ENCODE measurements at regions not wholly inside any gene's neighbourhood (a gene's known extent, or its start where the extent isn't known, plus 50 kb on each side); places are given as distances from the start of the nearest gene placed in this dataset.

DNA sequence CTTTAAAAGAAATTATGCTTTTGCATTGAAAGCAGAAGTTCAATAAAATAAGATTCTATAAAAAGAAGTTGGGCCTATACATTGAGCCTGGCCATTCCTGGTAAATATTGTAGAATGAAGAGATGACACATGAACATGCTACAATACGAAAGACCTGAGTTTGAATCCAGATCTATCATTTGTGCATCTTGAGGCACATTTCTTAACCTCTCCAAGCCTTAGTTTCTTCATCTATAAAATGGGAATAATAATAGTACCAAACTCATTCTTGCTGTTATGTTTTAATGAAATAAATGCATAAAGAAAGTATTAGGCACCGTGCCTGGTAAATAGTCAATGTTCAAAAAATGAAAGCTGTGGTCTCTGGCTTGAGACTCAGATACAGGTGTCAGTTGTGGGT is 76.9 kb upstream of the PHACTR2 start:
- H3K27me3 ChIP-seq (ENCODE audit: control insufficient read depth in 1 of 2, insufficient read depth in 2 of 2, low read length in 2 of 2), result no peaks in the 10 kb centered on the region
- intact Hi-C loops (cut with DNase I, micrococcal nuclease), result no loop called here
- Mint-ChIP-seq H3K27me3 (no peaks in the 10 kb centered on the region), H3K27ac (no peak overlapping the region), H3K4me3 (no peak overlapping the region), H3K36me3 (ENCODE audit: low read depth) (no peaks in the 10 kb centered on the region), H3K4me1 (ENCODE audit: low read depth) (peaks cover 18% of the 10 kb centered on the region), H3K9me3 (no peaks in the 10 kb centered on the region)
- H3K36me3 ChIP-seq (ENCODE audit: insufficient read depth, low read length), result no peaks in the 10 kb centered on the region
- ChIA-PET POLR2A (no interaction called here), CTCF (interaction anchor here (0.8 kb wide), 1 partner anchor 26 kb away, joined by 3 read pairs; no protein-coding TSS in a partner anchor)
- no peak for DNase-seq
- H3K4me3 ChIP-seq (ENCODE audit: low read length), result no peak overlapping the region
- no peak for ATAC-seq (ENCODE audit: poor library complexity)
- no peak overlapping the region for H3K27ac ChIP-seq (ENCODE audit: low read depth in 1 of 2, low read length in 2 of 2)
- TF ChIP-seq, protein P1, sequence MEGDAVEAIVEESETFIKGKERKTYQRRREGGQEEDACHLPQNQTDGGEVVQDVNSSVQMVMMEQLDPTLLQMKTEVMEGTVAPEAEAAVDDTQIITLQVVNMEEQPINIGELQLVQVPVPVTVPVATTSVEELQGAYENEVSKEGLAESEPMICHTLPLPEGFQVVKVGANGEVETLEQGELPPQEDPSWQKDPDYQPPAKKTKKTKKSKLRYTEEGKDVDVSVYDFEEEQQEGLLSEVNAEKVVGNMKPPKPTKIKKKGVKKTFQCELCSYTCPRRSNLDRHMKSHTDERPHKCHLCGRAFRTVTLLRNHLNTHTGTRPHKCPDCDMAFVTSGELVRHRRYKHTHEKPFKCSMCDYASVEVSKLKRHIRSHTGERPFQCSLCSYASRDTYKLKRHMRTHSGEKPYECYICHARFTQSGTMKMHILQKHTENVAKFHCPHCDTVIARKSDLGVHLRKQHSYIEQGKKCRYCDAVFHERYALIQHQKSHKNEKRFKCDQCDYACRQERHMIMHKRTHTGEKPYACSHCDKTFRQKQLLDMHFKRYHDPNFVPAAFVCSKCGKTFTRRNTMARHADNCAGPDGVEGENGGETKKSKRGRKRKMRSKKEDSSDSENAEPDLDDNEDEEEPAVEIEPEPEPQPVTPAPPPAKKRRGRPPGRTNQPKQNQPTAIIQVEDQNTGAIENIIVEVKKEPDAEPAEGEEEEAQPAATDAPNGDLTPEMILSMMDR (IDR thresholded peaks at IDR 0.05), result no peak
- H3K4me1 ChIP-seq (ENCODE audit: insufficient read depth, low read length), result peaks cover 14% of the 10 kb centered on the region
- H3K9me3 ChIP-seq (ENCODE audit: control insufficient read depth in 1 of 2, insufficient read depth in 1 of 2, low read length in 2 of 2), result no peaks in the 10 kb centered on the region

DNA sequence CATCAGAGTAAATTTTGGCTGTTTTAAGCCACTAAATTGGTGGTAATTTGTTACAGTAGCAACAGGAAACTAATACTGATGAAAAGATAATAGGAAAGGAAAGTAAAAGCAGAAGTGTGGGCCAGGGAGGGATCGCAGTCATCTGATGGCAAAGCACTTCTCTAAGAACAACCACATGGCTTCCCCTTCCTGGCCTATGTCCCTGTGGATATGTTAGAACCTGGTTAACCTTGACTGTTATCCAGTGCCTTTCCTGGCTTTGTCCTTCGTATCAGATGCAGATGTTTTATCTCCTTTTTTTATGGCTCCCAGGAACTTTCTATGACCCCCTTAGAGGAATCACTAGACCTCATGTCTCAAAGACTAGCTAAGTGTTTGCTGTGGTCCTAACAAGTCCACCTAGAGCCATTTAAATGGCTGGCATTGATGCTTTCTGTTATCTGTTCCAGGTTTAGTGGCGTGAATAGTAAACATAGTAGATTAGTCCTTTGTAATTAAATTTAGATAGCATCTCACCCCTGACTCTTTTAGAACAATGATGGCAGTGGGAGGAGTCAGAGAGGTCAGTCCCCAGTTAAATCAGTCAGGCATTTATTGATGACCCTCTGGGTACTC is 79.2 kb upstream of the PHACTR2 start:
- no peaks in the 10 kb centered on the region for H3K27me3 Mint-ChIP-seq
- TF ChIP-seq, protein P1 (IDR thresholded peaks at IDR 0.05), result no peak
- peaks cover 17% of the 10 kb centered on the region for H3K4me1 ChIP-seq (ENCODE audit: insufficient read depth, low read length)
- H3K36me3 Mint-ChIP-seq (ENCODE audit: low read depth), result no peaks in the 10 kb centered on the region
- H3K4me1 Mint-ChIP-seq (ENCODE audit: low read depth), result peaks cover 22% of the 10 kb centered on the region
- intact Hi-C loops (cut with DNase I, micrococcal nuclease), result no loop called here
- no peak overlapping the region for H3K4me3 Mint-ChIP-seq
- DNase-seq (peak in 4 of 14 experiments; percentile 25 to 72 (median 56)), ATAC-seq (ENCODE audit: poor library complexity) (peak; percentile 66)
- H3K27ac Mint-ChIP-seq, result peak overlapping the region; percentile 37
- H3K9me3 Mint-ChIP-seq, result no peaks in the 10 kb centered on the region
- H3K27ac ChIP-seq (ENCODE audit: low read depth in 1 of 2, low read length in 2 of 2), result peak overlapping the region in 1 of 2 donors; percentile 33
- no peaks in the 10 kb centered on the region for H3K9me3 ChIP-seq (ENCODE audit: control insufficient read depth in 1 of 2, insufficient read depth in 1 of 2, low read length in 2 of 2)
- ChIA-PET CTCF (no interaction called here), POLR2A (no interaction called here)
- H3K4me3 ChIP-seq (ENCODE audit: low read length), result peak overlapping the region; percentile 2
- no peaks in the 10 kb centered on the region for H3K27me3 ChIP-seq (ENCODE audit: control insufficient read depth in 1 of 2, insufficient read depth in 2 of 2, low read length in 2 of 2)
- no peaks in the 10 kb centered on the region for H3K36me3 ChIP-seq (ENCODE audit: insufficient read depth, low read length)

GRCh38 chr6:143596866-143597265 is 80.9 kb upstream of the PHACTR2 start:
- H3K36me3 ChIP-seq (ENCODE audit: insufficient read depth, low read length), result no peaks in the 10 kb centered on the region
- CTCF ChIA-PET, result no interaction called here
- ATAC-seq (ENCODE audit: poor library complexity), result no peak
- DNase-seq, result no peak
- Mint-ChIP-seq H3K9me3 (no peaks in the 10 kb centered on the region), H3K36me3 (ENCODE audit: low read depth) (no peaks in the 10 kb centered on the region), H3K4me1 (ENCODE audit: low read depth) (peaks cover 22% of the 10 kb centered on the region), H3K4me3 (no peak overlapping the region), H3K27me3 (no peaks in the 10 kb centered on the region), H3K27ac (no peak overlapping the region)
- POLR2A ChIA-PET, result no interaction called here
- no peaks in the 10 kb centered on the region for H3K9me3 ChIP-seq (ENCODE audit: control insufficient read depth in 1 of 2, insufficient read depth in 1 of 2, low read length in 2 of 2)
- no peak overlapping the region for H3K4me3 ChIP-seq (ENCODE audit: low read length)
- peaks cover 17% of the 10 kb centered on the region for H3K4me1 ChIP-seq (ENCODE audit: insufficient read depth, low read length)
- H3K27ac ChIP-seq (ENCODE audit: low read depth in 1 of 2, low read length in 2 of 2), result no peak overlapping the region
- TF ChIP-seq, protein P1 (IDR thresholded peaks at IDR 0.05), result no peak
- H3K27me3 ChIP-seq (ENCODE audit: control insufficient read depth in 1 of 2, insufficient read depth in 2 of 2, low read length in 2 of 2), result no peaks in the 10 kb centered on the region
- intact Hi-C loops (cut with DNase I, micrococcal nuclease), result no loop called here
